Panc1 (cell line): ENCODE measurements at regions not wholly inside any gene's neighbourhood (a gene's known extent, or its start where the extent isn't known, plus 50 kb on each side); places are given as distances from the start of the nearest gene placed in this dataset.

ENCODE experiments used
- ATAC-seq: fragments of 200-7000 bp; cut with Tn5 transposase; 2 replicates; pipeline ENCODE4 v1.9.1; 2020; ENCODE audit warnings: mild to moderate bottlenecking, moderate library complexity
- BruUV-seq: library from RNA; stranded (reverse); fragments of 400-500 nt; replicated peaks from 2 replicates; lab custom pipeline; 2021; lab: Mats Ljungman, UMichigan
- CTCF ChIA-PET: fragments of 300-600 bp; sonication (Branson Sonifier 250); formaldehyde crosslinking; loops from one replicate; lab custom pipeline; 2022; ENCODE audit warnings: antibody characterized with exemption; lab: Charles Lee
- POLR2A ChIA-PET: fragments of 300-600 bp; sonication (Branson Sonifier 250); formaldehyde crosslinking; loops from one replicate; lab custom pipeline; 2022; ENCODE audit warnings: antibody characterized with exemption; lab: Charles Lee
- DNase-seq: peaks from one replicate; pipeline ENCODE4 v3.0.0-alpha.2; 2010; ENCODE audit warnings: low read depth, low spot score
- H3K27ac ChIP-seq: 2 replicates; pipeline ENCODE4 v1.5.1; 2011; ENCODE audit warnings: mild to moderate bottlenecking, low read length, inconsistent platforms
- H3K27me3 ChIP-seq: fragments of 200-500 bp; sonication (Bioruptor generic); 2 replicates; pipeline ENCODE4 v1.6.0; 2014; ENCODE audit warnings: low read length, inconsistent platforms; ENCODE audit not compliant: control insufficient read depth, insufficient read depth
- H3K36me3 ChIP-seq: fragments of 200-500 bp; sonication (Bioruptor generic); 2 replicates; pipeline ENCODE4 v1.5.1; 2014; ENCODE audit warnings: inconsistent platforms, mild to moderate bottlenecking, low read length, moderate library complexity; ENCODE audit not compliant: control insufficient read depth, insufficient read depth
- H3K4me1 ChIP-seq: 2 replicates; pipeline ENCODE4 v1.5.1; 2011; ENCODE audit warnings: inconsistent platforms, mild to moderate bottlenecking, low read length, moderate library complexity; ENCODE audit not compliant: control insufficient read depth, insufficient read depth
- H3K4me3 ChIP-seq, 2 experiments: 2 replicates each; pipeline ENCODE4 v1.5.1; 2011 to 2012; ENCODE audit warnings: low read depth in 2 of 2, low read length in 2 of 2, mild to moderate bottlenecking in 2 of 2, inconsistent platforms in 1 of 2, moderate library complexity in 1 of 2
- H3K9me3 ChIP-seq: fragments of 200-500 bp; sonication (Bioruptor generic); 2 replicates; pipeline ENCODE4 v1.5.1; 2014; ENCODE audit warnings: low read depth, mild to moderate bottlenecking, inconsistent platforms, low read length, moderate library complexity; ENCODE audit not compliant: control insufficient read depth, insufficient read depth
- CTCF ChIP-seq: fragments of 450-650 bp; IDR thresholded peaks from 2 replicates; pipeline ENCODE4 v1.5.1; 2017; ENCODE audit warnings: mild to moderate bottlenecking
- POLR2AphosphoS5 ChIP-seq: IDR thresholded peaks from 2 replicates; pipeline ENCODE4 v1.6.1; 2012; ENCODE audit warnings: mild to moderate bottlenecking, low read depth, low read length, moderate library complexity
- SIN3A ChIP-seq: IDR thresholded peaks from 2 replicates; pipeline ENCODE4 v1.6.1; 2012; ENCODE audit warnings: low read depth, mild to moderate bottlenecking, low read length, moderate library complexity, borderline replicate concordance; ENCODE audit not compliant: insufficient read depth
- TCF7L2 ChIP-seq: IDR thresholded peaks from 2 replicates; pipeline ENCODE4 v1.6.1; 2011; ENCODE audit warnings: mild to moderate bottlenecking, low read depth, low read length, inconsistent platforms
- in situ Hi-C: cut with HindIII; loops from 2 replicates; pipeline ENCODE4 v1.10.0; 2016; ENCODE audit warnings: low sequenced_read_pairs, low pct_unique_long_range_greater_than_20kb
- intact Hi-C: fragments of 100-400 bp; cut with micrococcal nuclease; formaldehyde crosslinking; loops from one replicate; pipeline ENCODE4 v1.10.0; 2022; ENCODE audit not compliant: unreplicated experiment

DNA sequence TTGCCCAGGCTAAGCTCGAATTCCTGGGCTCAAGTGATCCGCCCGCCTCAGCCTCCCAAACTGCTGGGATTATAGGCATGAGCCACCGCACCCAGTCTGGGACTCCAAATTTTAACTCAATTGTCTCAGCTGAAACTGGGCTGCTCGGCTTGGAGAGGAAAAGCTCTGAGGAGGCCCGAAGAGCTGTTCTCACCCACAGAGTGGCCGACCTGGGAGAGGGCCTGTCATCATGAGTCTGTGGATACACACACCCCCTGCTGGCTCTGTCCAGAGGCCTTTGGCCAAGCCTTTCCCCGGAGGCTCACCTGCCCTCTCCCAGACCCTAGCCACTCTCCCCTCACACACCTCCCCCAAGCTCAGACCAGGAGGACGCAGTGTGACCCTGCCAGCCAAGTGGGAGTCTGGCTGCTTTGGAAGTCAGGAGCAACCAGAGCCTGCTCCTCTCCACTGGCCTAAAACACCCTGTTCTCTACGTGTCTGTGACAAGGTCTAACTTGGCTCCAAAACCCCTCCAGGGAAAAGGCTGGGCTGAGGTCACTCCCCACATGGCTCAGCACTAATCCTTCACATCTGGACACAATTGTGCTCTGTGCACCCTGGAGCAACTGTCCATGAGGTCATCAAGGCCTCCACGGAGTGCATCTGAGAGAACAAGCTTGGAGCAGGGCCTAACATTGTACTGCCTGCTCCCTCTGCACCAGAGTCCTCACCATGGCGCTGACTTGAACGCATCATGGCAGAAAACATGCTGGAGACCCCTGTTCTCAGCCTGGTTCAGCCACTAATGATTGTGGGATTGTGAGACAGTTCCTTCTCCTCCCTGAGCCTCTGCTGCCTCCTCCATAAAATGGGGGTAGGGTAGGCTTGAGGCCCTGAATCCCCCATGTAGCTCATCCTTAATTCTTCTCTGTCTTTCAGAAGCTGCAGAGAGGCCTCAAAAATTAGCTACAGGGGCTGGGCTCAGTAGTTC, 49.9 kb upstream of the RAB6C start:
- Histone ChIP-seq H3K9me3 (no peaks in the 10 kb centered on the region), H3K36me3 (no peaks in the 10 kb centered on the region), H3K27me3 (no peaks in the 10 kb centered on the region), H3K4me1 (no peaks in the 10 kb centered on the region), H3K4me3 (no peak overlapping the region), H3K27ac (no peak overlapping the region)
- CTCF ChIA-PET = interaction anchor here (0.6 to 0.8 kb wide), 2 partner anchors 71 to 1641 kb away, joined by 3 read pairs; no protein-coding TSS in a partner anchor
- no peak for ATAC-seq
- DNase-seq = no peak
- BruUV-seq = no TSS peak
- in situ Hi-C loops = no loop called here
- POLR2A ChIA-PET = no interaction called here
- intact Hi-C loops = loop anchor here (10.0 kb wide), 1 partner anchor 1195 kb away; no protein-coding TSS in a partner anchor
- TF ChIP-seq SIN3A (no peak), CTCF (no peak), POLR2AphosphoS5 (no peak), TCF7L2 (no peak)
